H9 (cell line): ENCODE measurements at regions not wholly inside any gene's neighbourhood (a gene's known extent, or its start where the extent isn't known, plus 50 kb on each side); places are given as distances from the start of the nearest gene placed in this dataset.
A peak's percentile ranks its signal among the peaks of the same experiment; 100 is the strongest.

Experiments
- DNase-seq: peaks from one replicate; pipeline ENCODE4 v3.0.0-alpha.2; 2017
- H2AFZ ChIP-seq: one replicate; pipeline ENCODE4 v1.6.1; 2013; ENCODE audit warnings: mild to moderate bottlenecking, low read length, control low read depth, moderate library complexity
- H2AK5ac ChIP-seq: 2 replicates; pipeline ENCODE4 v1.6.1; 2013; ENCODE audit warnings: low read length, control low read depth, mixed read lengths; ENCODE audit not compliant: insufficient read length
- H2BK120ac ChIP-seq: one replicate; pipeline ENCODE4 v1.6.1; 2013; ENCODE audit warnings: low read depth, mild to moderate bottlenecking, low read length, control low read depth, inconsistent platforms; ENCODE audit not compliant: poor library complexity, severe bottlenecking
- H2BK12ac ChIP-seq: 2 replicates; pipeline ENCODE4 v1.6.1; 2013; ENCODE audit warnings: low read length, control low read depth, mixed read lengths, low read depth; ENCODE audit not compliant: insufficient read length
- H2BK15ac ChIP-seq: 2 replicates; pipeline ENCODE4 v1.6.1; 2013; ENCODE audit warnings: low read depth, low read length, control low read depth
- H2BK20ac ChIP-seq: one replicate; pipeline ENCODE4 v1.6.1; 2013; ENCODE audit warnings: low read depth, mild to moderate bottlenecking, low read length, control low read depth, inconsistent platforms; ENCODE audit not compliant: poor library complexity, severe bottlenecking
- H2BK5ac ChIP-seq: 2 replicates; pipeline ENCODE4 v1.6.1; 2013; ENCODE audit warnings: low read length, control low read depth, mixed read lengths; ENCODE audit not compliant: insufficient read length
- H3K14ac ChIP-seq: 2 replicates; pipeline ENCODE4 v1.6.1; 2013; ENCODE audit warnings: low read length, control low read depth; ENCODE audit not compliant: insufficient read depth
- H3K18ac ChIP-seq: 2 replicates; pipeline ENCODE4 v1.6.1; 2013; ENCODE audit warnings: low read depth, mild to moderate bottlenecking, mixed read lengths, low read length, control low read depth; ENCODE audit not compliant: insufficient read length
- H3K23ac ChIP-seq: 2 replicates; pipeline ENCODE4 v1.6.1; 2013; ENCODE audit warnings: low read length, control low read depth, mixed read lengths, low read depth; ENCODE audit not compliant: insufficient read length
- H3K23me2 ChIP-seq: 2 replicates; pipeline ENCODE4 v1.6.1; 2013; ENCODE audit warnings: low read depth, mild to moderate bottlenecking, mixed read lengths, low read length, control low read depth; ENCODE audit not compliant: insufficient read length, poor library complexity, severe bottlenecking
- H3K27ac ChIP-seq: 2 replicates; pipeline ENCODE4 v1.5.1; 2013; ENCODE audit warnings: low read length, control low read depth, mixed read lengths, low read depth; ENCODE audit not compliant: insufficient read length
- H3K27me3 ChIP-seq: 2 replicates; pipeline ENCODE4 v1.6.1; 2013; ENCODE audit warnings: low read length, control low read depth, inconsistent platforms; ENCODE audit not compliant: insufficient read depth
- H3K4ac ChIP-seq: 2 replicates; pipeline ENCODE4 v1.6.1; 2013; ENCODE audit warnings: low read depth, mild to moderate bottlenecking, control low read depth, inconsistent platforms, low read length, moderate library complexity
- H3K4me1 ChIP-seq: 2 replicates; pipeline ENCODE4 v1.6.1; 2013; ENCODE audit warnings: low read length, control low read depth, inconsistent platforms; ENCODE audit not compliant: insufficient read depth
- H3K4me2 ChIP-seq: 2 replicates; pipeline ENCODE4 v1.6.1; 2013; ENCODE audit warnings: low read length, control low read depth, mixed read lengths; ENCODE audit not compliant: insufficient read length, insufficient read depth
- H3K56ac ChIP-seq: 2 replicates; pipeline ENCODE4 v1.6.1; 2013; ENCODE audit warnings: low read depth, mild to moderate bottlenecking, mixed read lengths, low read length, control low read depth; ENCODE audit not compliant: insufficient read length
- H3K79me1 ChIP-seq: 2 replicates; pipeline ENCODE4 v1.6.1; 2013; ENCODE audit warnings: low read depth, mild to moderate bottlenecking, moderate library complexity, low read length, control low read depth, inconsistent platforms; ENCODE audit not compliant: insufficient read depth, poor library complexity, severe bottlenecking
- H3K79me2 ChIP-seq: 2 replicates; pipeline ENCODE4 v1.6.1; 2013; ENCODE audit warnings: low read length, control low read depth, inconsistent platforms; ENCODE audit not compliant: insufficient read depth
- H3K9ac ChIP-seq: 2 replicates; pipeline ENCODE4 v1.6.1; 2013; ENCODE audit warnings: low read length, control low read depth, mixed read lengths; ENCODE audit not compliant: insufficient read length; ENCODE audit errors: extremely low read depth
- H3K9me3 ChIP-seq: one replicate; pipeline ENCODE4 v1.6.1; 2013; ENCODE audit warnings: low read depth, low read length, inconsistent platforms; ENCODE audit not compliant: control insufficient read depth
- H3T11ph ChIP-seq: one replicate; pipeline ENCODE4 v1.6.1; 2013; ENCODE audit warnings: mild to moderate bottlenecking, low read length, control low read depth, inconsistent platforms
- H4K20me1 ChIP-seq: one replicate; pipeline ENCODE4 v1.6.1; 2013; ENCODE audit not compliant: control insufficient read depth, insufficient read length, insufficient read depth
- H4K5ac ChIP-seq: 2 replicates; pipeline ENCODE4 v1.6.1; 2013; ENCODE audit warnings: low read depth, mild to moderate bottlenecking, mixed read lengths, low read length, control low read depth; ENCODE audit not compliant: insufficient read length
- H4K8ac ChIP-seq: replicated peaks from 2 replicates; pipeline ENCODE4 v1.6.1; 2013; ENCODE audit warnings: low read length, control low read depth, mixed read lengths, low read depth; ENCODE audit not compliant: insufficient read length
- H4K91ac ChIP-seq: 2 replicates; pipeline ENCODE4 v1.6.1; 2013; ENCODE audit warnings: low read depth, mild to moderate bottlenecking, moderate library complexity, mixed read lengths, low read length, control low read depth; ENCODE audit not compliant: insufficient read length
- H3K27ac Mint-ChIP-seq, 3 experiments: 2 replicates in 2 of 3; 3 replicates in 1 of 3; pipeline ENCODE4 v1.8.0; 2020 to 2021; ENCODE audit warnings: mixed read lengths in 3 of 3, mild to moderate bottlenecking in 1 of 3, moderate library complexity in 1 of 3
- H3K27me3 Mint-ChIP-seq: 2 replicates; pipeline ENCODE4 v1.8.0; 2021; ENCODE audit warnings: low read depth, mild to moderate bottlenecking, moderate library complexity, mixed read lengths
- H3K36me3 Mint-ChIP-seq, 3 experiments: 2 replicates in 2 of 3; 3 replicates in 1 of 3; pipeline ENCODE4 v1.8.0; 2020 to 2021; ENCODE audit warnings: low read depth in 3 of 3, mixed read lengths in 3 of 3; ENCODE audit not compliant: insufficient read depth in 1 of 3
- H3K4me1 Mint-ChIP-seq, 2 experiments: 2 replicates each; pipeline ENCODE4 v1.8.0; 2020; ENCODE audit warnings: mixed read lengths in 2 of 2
- H3K4me3 Mint-ChIP-seq, 2 experiments: 2 replicates in 1 of 2; 3 replicates in 1 of 2; pipeline ENCODE4 v1.8.0; 2020 to 2021; ENCODE audit warnings: mild to moderate bottlenecking in 2 of 2, mixed read lengths in 2 of 2, moderate library complexity in 1 of 2
- H3K9me3 Mint-ChIP-seq, 2 experiments: 2 replicates in 1 of 2; 3 replicates in 1 of 2; pipeline ENCODE4 v1.8.0; 2020; ENCODE audit warnings: mild to moderate bottlenecking in 2 of 2, mixed read lengths in 2 of 2, moderate library complexity in 1 of 2
- CTCF ChIP-seq: fragments of 200-600 bp; sonication (generic); conservative IDR thresholded peaks from 3 replicates; pipeline ENCODE4 v1.8.0; 2021; ENCODE audit warnings: antibody characterized with exemption, mild to moderate bottlenecking
- WGBS: extraction: QIAGEN DNeasy Blood & Tissue Kit; methylation state at CpG from one replicate; pipeline ENCODE4 v1.1.7; 2013; ENCODE audit warnings: missing lambda C conversion rate, low lambda C conversion rate, mixed read lengths; ENCODE audit not compliant: insufficient read length; ENCODE audit errors: extremely low coverage; 5-methylcytosine and 5-hydroxymethylcytosine counted together

DNA sequence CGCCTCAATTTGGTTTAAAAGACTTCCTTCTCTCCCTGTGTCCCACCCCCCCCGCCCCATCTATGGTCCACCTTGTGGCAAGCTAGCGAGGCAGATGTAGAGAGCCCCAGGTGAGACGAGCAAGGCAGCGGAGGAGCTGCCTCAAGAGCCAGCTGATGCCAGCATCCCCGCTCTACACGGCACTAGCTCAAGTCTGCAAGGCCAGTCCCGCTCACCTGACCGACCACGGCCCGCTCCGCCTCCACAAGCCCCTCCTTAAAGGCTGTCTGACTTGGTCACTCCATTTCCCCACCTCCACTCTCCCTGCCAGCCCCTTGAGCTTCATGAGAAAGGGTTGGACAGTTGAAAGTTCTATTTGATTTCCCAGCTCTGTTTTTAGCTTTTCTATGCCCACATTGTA lies 56.2 kb upstream of the IGF1R start:
- WGBS = no CpG with 5 or more reads among the region's 12 CpGs
- Histone ChIP-seq H2BK120ac (no peak overlapping the region), H3K27ac (no peak overlapping the region), H3K27me3 (no peaks in the 10 kb centered on the region), H3K79me1 (no peaks in the 10 kb centered on the region), H3K4ac (no peak overlapping the region), H3K9ac (no peak overlapping the region), H2AFZ (no peak overlapping the region), H2BK15ac (0 out of 2 replicates have a peak overlapping the region, but pooled peaks have one; percentile 24), H2BK12ac (no peak overlapping the region), H2BK5ac (no peak overlapping the region), H4K8ac (no peak overlapping the region), H4K91ac (no peak overlapping the region), H2BK20ac (no peak overlapping the region), H3K9me3 (no peaks in the 10 kb centered on the region), H3K23ac (no peak overlapping the region), H3K23me2 (no peaks in the 10 kb centered on the region), H3K79me2 (no peaks in the 10 kb centered on the region), H3T11ph (no peak overlapping the region), H3K4me2 (no peak overlapping the region), H3K18ac (no peak overlapping the region), H2AK5ac (no peak overlapping the region), H3K4me1 (no peaks in the 10 kb centered on the region), H3K56ac (no peak overlapping the region), H4K5ac (no peak overlapping the region), H4K20me1 (no peaks in the 10 kb centered on the region), H3K14ac (no peak overlapping the region)
- H3K27ac Mint-ChIP-seq = peak overlapping the region in 1 of 3 experiments; percentile 62; a peak in 1 of 7 replicates
- H3K36me3 Mint-ChIP-seq = no peaks in the 10 kb centered on the region
- no peak for TF ChIP-seq CTCF
- DNase-seq = peak; percentile 62
- H3K4me1 Mint-ChIP-seq = peaks cover 4 to 7% of the 10 kb centered on the region in 2 experiments; a peak in 2 of 4 replicates
- no peak overlapping the region for H3K4me3 Mint-ChIP-seq
- no peaks in the 10 kb centered on the region for H3K9me3 Mint-ChIP-seq
- H3K27me3 Mint-ChIP-seq = peaks cover 4% of the 10 kb centered on the region; the same call in 1 of the 2 replicates
